HFF-Myc (cell line): ENCODE measurements at regions not wholly inside any gene's neighbourhood (a gene's known extent, or its start where the extent isn't known, plus 50 kb on each side); places are given as distances from the start of the nearest gene placed in this dataset.

Experiments used
- DNase-seq: peaks from one replicate; pipeline ENCODE4 v3.0.0-alpha.2; 2011; ENCODE audit warnings: low read depth; ENCODE audit errors: extremely low read depth
- H3K4me3 ChIP-seq: replicated peaks from 2 replicates; pipeline ENCODE4 v1.5.1; 2011; ENCODE audit warnings: low read depth, mild to moderate bottlenecking, control low read depth, low read length
- CTCF ChIP-seq: IDR thresholded peaks from 2 replicates; pipeline ENCODE4 v1.5.1; 2012; ENCODE audit warnings: mild to moderate bottlenecking, low read depth, low read length, control low read depth; ENCODE audit errors: missing control alignments

- no peak for TF ChIP-seq CTCF
Observed at GRCh38 chr4:174144106-174144505, 139.4 kb downstream of the FBXO8 start.

GRCh38 chr4:174141876-174142275 is 141.6 kb downstream of the FBXO8 start:
- no peak for DNase-seq
- TF ChIP-seq CTCF = no peak
- H3K4me3 ChIP-seq = no peak overlapping the region

More at GRCh38 chr4:174144106-174144505, 139.4 kb downstream of the FBXO8 start:
- DNase-seq = no peak
- H3K4me3 ChIP-seq = no peak overlapping the region

GRCh38 chr4:174138616-174139015 is 144.9 kb downstream of the FBXO8 start:
- DNase-seq = no peak
- H3K4me3 ChIP-seq = no peak overlapping the region
- TF ChIP-seq CTCF = no peak

- no peak overlapping the region for H3K4me3 ChIP-seq
- no peak for TF ChIP-seq CTCF
- no peak for DNase-seq
Observed at GRCh38 chr4:174137698-174138097, 145.8 kb downstream of the FBXO8 start.

- DNase-seq = no peak
- TF ChIP-seq CTCF = no peak
- no peak overlapping the region for H3K4me3 ChIP-seq
Observed at GRCh38 chr4:174135936-174136406, 147.5 kb downstream of the FBXO8 start.

- no peak for DNase-seq
- H3K4me3 ChIP-seq = no peak overlapping the region
- TF ChIP-seq CTCF = no peak
Observed at GRCh38 chr4:174135530-174135929, 147.9 kb downstream of the FBXO8 start.

GRCh38 chr4:174134361-174134760 is 149.1 kb downstream of the FBXO8 start:
- TF ChIP-seq CTCF = no peak
- DNase-seq = no peak
- no peak overlapping the region for H3K4me3 ChIP-seq
